Common myeloid progenitor, CD34-positive (primary cell): ENCODE measurements at regions not wholly inside any gene's neighbourhood (a gene's known extent, or its start where the extent isn't known, plus 50 kb on each side); places are given as distances from the start of the nearest gene placed in this dataset.
"Not testable (repeated sequence)": the region's sequence is repeated elsewhere in the genome, so short reads cannot be mapped to it uniquely, and the experiment has no call there.

ENCODE experiments used
- CTCF ChIA-PET: fragments of 350-600 bp; sonication (Branson Sonifier 250); formaldehyde crosslinking; loops from one replicate; lab custom pipeline; 2021; ENCODE audit warnings: antibody characterized with exemption; lab: Charles Lee
- POLR2A ChIA-PET: fragments of 350-600 bp; sonication (Branson Sonifier 250); formaldehyde crosslinking; loops from one replicate; lab custom pipeline; 2021; ENCODE audit warnings: antibody characterized with exemption; lab: Charles Lee
- DNase-seq, 3 donors: peaks; one replicate each; pipeline versions ENCODE4 v3.0.0 to v3.0.0-alpha.2; 2013
- H3K27ac ChIP-seq, 2 experiments: 1 replicate in 1 of 2; 2 replicates in 1 of 2; pipeline ENCODE4 v1.7.0; 2013; ENCODE audit warnings: inconsistent platforms in 2 of 2, low read length in 2 of 2, mild to moderate bottlenecking in 2 of 2, low read depth in 1 of 2, moderate library complexity in 1 of 2; ENCODE audit not compliant: severe bottlenecking in 2 of 2, insufficient read depth in 1 of 2, poor library complexity in 1 of 2
- H3K27me3 ChIP-seq, 5 experiments: replicated peaks in 2 of 5; 1 replicate in 3 of 5; 2 replicates in 2 of 5; pipeline versions ENCODE4 v1.6.1 to v1.7.0; 2013; ENCODE audit warnings: low read length in 4 of 5, mild to moderate bottlenecking in 2 of 5, moderate library complexity in 2 of 5, inconsistent platforms in 1 of 5; ENCODE audit not compliant: insufficient read depth in 5 of 5, control insufficient read depth in 4 of 5
- H3K36me3 ChIP-seq, 4 experiments: 1 replicate in 2 of 4; 2 replicates in 2 of 4; pipeline versions ENCODE4 v1.6.1 to v1.7.0; 2013; ENCODE audit warnings: low read length in 3 of 4, control low read depth in 1 of 4, mild to moderate bottlenecking in 1 of 4; ENCODE audit not compliant: control insufficient read depth in 4 of 4, insufficient read depth in 4 of 4
- H3K4me1 ChIP-seq, 4 experiments: 1 replicate in 3 of 4; 2 replicates in 1 of 4; pipeline versions ENCODE4 v1.6.1 to v1.7.1; 2013; ENCODE audit warnings: low read length in 3 of 4, mild to moderate bottlenecking in 3 of 4, control low read depth in 1 of 4, inconsistent platforms in 1 of 4, moderate library complexity in 1 of 4; ENCODE audit not compliant: control insufficient read depth in 4 of 4, insufficient read depth in 4 of 4; ENCODE audit errors: control extremely low read depth in 1 of 4
- H3K4me3 ChIP-seq, 7 experiments: 1 replicate in 4 of 7; 2 replicates in 3 of 7; pipeline versions ENCODE4 v1.5.1 to v1.7.0; 2013; ENCODE audit warnings: mild to moderate bottlenecking in 7 of 7, low read length in 6 of 7, moderate library complexity in 6 of 7, inconsistent platforms in 2 of 7, low read depth in 2 of 7, control low read depth in 1 of 7; ENCODE audit not compliant: insufficient read depth in 4 of 7, control insufficient read depth in 1 of 7; ENCODE audit errors: extremely low read depth in 1 of 7
- H3K9me3 ChIP-seq, 5 experiments: 1 replicate in 4 of 5; 2 replicates in 1 of 5; pipeline versions ENCODE4 v1.6.1 to v1.7.1; 2013; ENCODE audit warnings: low read length in 4 of 5, mild to moderate bottlenecking in 2 of 5, inconsistent platforms in 1 of 5, low read depth in 1 of 5, moderate library complexity in 1 of 5; ENCODE audit not compliant: control insufficient read depth in 4 of 5, insufficient read depth in 2 of 5; ENCODE audit errors: control extremely low read depth in 1 of 5
- WGBS: methylation state at CpG from one replicate; pipeline ENCODE4 v1.1.5; 2013; ENCODE audit not compliant: insufficient coverage; 5-methylcytosine and 5-hydroxymethylcytosine counted together

GRCh38 chr3:194885766-194886165 is 200.1 kb downstream of the FAM43A start:
- H3K4me3 ChIP-seq = no peak overlapping the region
- CTCF ChIA-PET = no interaction called here
- H3K27ac ChIP-seq = no peak overlapping the region
- peaks cover 4 to 13% (median 11%) of the 10 kb centered on the region in 4 experiments for H3K4me1 ChIP-seq
- DNase-seq = no peak
- no peaks in the 10 kb centered on the region for H3K36me3 ChIP-seq
- peaks cover 0 to 25% (median 9%) of the 10 kb centered on the region in 5 experiments for H3K9me3 ChIP-seq
- WGBS = no CpG with 5 or more reads among the region's 2 CpGs
- H3K27me3 ChIP-seq = no peaks in the 10 kb centered on the region
- POLR2A ChIA-PET = no interaction called here

GRCh38 chr3:194886836-194887235 is 201.2 kb downstream of the FAM43A start:
- WGBS = 96% methylated on average over 2 of the region's 2 CpGs
- Histone ChIP-seq H3K27ac (no peak overlapping the region), H3K4me1 (peaks cover 0 to 3% (median under 1%) of the 10 kb centered on the region in 4 experiments), H3K36me3 (no peaks in the 10 kb centered on the region), H3K4me3 (no peak overlapping the region), H3K9me3 (peaks cover 0 to 25% (median 9%) of the 10 kb centered on the region in 5 experiments), H3K27me3 (no peaks in the 10 kb centered on the region)
- CTCF ChIA-PET = no interaction called here
- DNase-seq = no peak
- POLR2A ChIA-PET = no interaction called here

- H3K27ac ChIP-seq, H3K27me3 ChIP-seq, CTCF ChIA-PET, H3K36me3 ChIP-seq, H3K4me3 ChIP-seq, DNase-seq, H3K4me1 ChIP-seq: not testable (repeated sequence)
- POLR2A ChIA-PET = interaction anchor here (0.6 kb wide), 1 partner anchor 924 kb away, joined by 3 read pairs; no protein-coding TSS in a partner anchor
- 100% methylated on average over 3 of the region's 3 CpGs for WGBS
- H3K9me3 ChIP-seq = peaks cover 0 to 25% (median 9%) of the 10 kb centered on the region in 5 experiments
These were observed 202.4 kb downstream of the FAM43A start for GRCh38 chr3:194888062-194888461.

GRCh38 chr3:194888916-194889315 is 203.2 kb downstream of the FAM43A start:
- H3K27ac ChIP-seq = no peak overlapping the region
- H3K9me3 ChIP-seq = peaks cover 0 to 17% (median 8%) of the 10 kb centered on the region in 5 experiments
- 60% methylated on average over 3 of the region's 3 CpGs for WGBS
- no peaks in the 10 kb centered on the region for H3K36me3 ChIP-seq
- no peak overlapping the region for H3K4me3 ChIP-seq
- POLR2A ChIA-PET = no interaction called here
- no peaks in the 10 kb centered on the region for H3K4me1 ChIP-seq
- CTCF ChIA-PET = interaction anchor here (1.7 kb wide), 1 partner anchor 8 kb away, joined by 5 read pairs; no protein-coding TSS in a partner anchor
- no peak for DNase-seq
- no peaks in the 10 kb centered on the region for H3K27me3 ChIP-seq

GRCh38 chr3:194890091-194890490 is 204.4 kb downstream of the FAM43A start:
- ChIA-PET POLR2A (interaction anchor here (0.6 kb wide), 1 partner anchor 306 kb away, joined by 4 read pairs; no protein-coding TSS in a partner anchor), CTCF (interaction anchor here (1.3 to 1.7 kb wide), 2 partner anchors 9 to 40 kb away, joined by 3 to 5 read pairs; no protein-coding TSS in a partner anchor)
- Histone ChIP-seq H3K27ac (no peak overlapping the region), H3K36me3 (no peaks in the 10 kb centered on the region), H3K9me3 (peaks cover 0 to 5% (median 0%) of the 10 kb centered on the region in 5 experiments), H3K27me3 (no peaks in the 10 kb centered on the region), H3K4me1 (no peaks in the 10 kb centered on the region), H3K4me3 (no peak overlapping the region)
- no peak for DNase-seq
- WGBS = 94% methylated on average over 6 of the region's 7 CpGs

- Histone ChIP-seq H3K27me3 (no peaks in the 10 kb centered on the region), H3K4me3 (no peak overlapping the region), H3K27ac (no peak overlapping the region), H3K9me3 (peaks cover 0 to 3% (median 0%) of the 10 kb centered on the region in 5 experiments), H3K36me3 (no peaks in the 10 kb centered on the region), H3K4me1 (no peaks in the 10 kb centered on the region)
- ChIA-PET CTCF (no interaction called here), POLR2A (no interaction called here)
- 97% methylated on average over 4 of the region's 4 CpGs for WGBS
- no peak for DNase-seq
These were observed 207.7 kb downstream of the FAM43A start for GRCh38 chr3:194893121-194893987.

- peaks cover 0 to 9% (median 0%) of the 10 kb centered on the region in 5 experiments for H3K9me3 ChIP-seq
- H3K27me3 ChIP-seq = no peaks in the 10 kb centered on the region
- H3K27ac ChIP-seq = no peak overlapping the region
- POLR2A ChIA-PET = no interaction called here
- DNase-seq = no peak
- H3K36me3 ChIP-seq = no peaks in the 10 kb centered on the region
- no peak overlapping the region for H3K4me3 ChIP-seq
- CTCF ChIA-PET = no interaction called here
- no peaks in the 10 kb centered on the region for H3K4me1 ChIP-seq
These were observed 208.9 kb downstream of the FAM43A start for GRCh38 chr3:194894538-194894937.
